ENCODE measurements at regions not wholly inside any gene's neighbourhood (a gene's known extent, or its start where the extent isn't known, plus 50 kb on each side); places are given as distances from the start of the nearest gene placed in this dataset.
"Not testable (repeated sequence)": the region's sequence is repeated elsewhere in the genome, so short reads cannot be mapped to it uniquely, and the experiment has no call there.

DNA sequence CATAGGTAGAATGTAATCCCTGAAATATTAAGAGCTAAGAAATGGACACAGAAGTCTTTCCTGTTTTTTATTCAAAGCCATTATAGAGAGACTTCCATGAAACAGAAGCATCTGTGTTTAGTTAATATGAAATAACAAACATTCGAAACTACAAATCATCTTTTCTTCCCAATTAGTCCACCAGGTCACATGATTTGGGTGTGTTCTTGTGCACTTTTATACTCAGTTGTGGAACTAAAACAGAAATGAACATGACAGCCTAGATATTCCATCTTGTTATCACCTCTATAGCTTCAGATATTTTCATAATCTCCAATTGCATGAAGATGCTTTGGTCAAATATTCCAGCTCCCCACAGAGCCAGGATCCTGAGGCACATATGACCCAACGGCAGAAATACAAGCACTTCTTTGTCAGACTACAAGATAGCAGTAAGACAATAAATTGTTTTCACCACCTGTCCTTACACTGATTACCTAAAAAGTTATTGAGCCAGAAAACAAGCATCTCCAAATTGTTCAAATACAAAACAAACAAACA, 116.8 kb upstream of the BEND6 start:
- FAIRE-seq: no peak

DNA sequence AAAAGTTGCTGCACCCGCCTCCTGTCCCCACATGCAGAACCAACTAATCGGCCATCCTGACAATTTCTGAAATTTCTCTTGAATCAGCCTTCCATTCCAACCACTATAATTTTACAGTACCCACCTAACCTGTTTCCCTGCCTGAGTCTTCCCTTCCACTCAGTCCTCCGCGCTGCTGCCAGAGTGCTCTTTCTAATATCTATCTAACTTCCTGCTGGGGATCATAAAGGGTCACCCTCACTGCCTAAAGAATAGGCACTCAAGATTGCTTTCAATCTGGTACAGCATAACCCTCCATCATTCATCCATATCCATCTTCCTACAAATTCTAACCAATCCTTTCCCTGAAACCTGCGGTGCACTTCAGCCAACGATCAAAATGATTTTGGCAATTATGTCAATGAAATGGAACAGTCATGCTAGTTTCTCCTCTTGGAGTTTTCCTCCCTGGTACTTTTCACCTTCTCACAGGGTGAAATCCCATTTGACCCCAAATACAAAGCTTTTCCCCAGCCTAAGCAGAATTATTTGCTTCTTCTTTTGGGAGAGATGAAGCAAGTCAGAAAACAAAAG, 117.5 kb upstream of the BEND6 start:
- FAIRE-seq: no peak

DNA sequence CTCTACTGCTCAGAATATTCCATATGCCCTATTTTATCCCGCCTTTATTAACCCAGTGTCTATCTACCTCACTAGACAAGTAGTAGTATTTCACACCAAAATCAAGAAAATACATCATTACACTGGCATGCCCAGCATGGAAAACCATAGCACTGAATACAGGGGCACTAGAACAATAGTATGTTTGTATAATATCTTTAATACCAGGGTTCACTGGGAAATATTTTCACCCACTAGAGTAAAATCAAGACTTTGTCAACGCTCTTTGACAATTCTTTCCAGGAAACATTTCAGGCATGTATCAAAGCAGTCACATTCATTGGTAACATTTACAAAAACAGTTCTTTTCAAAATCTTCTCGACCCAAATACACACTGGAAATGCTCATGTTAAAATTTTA, 119.3 kb upstream of the BEND6 start:
- no peak for FAIRE-seq

DNA sequence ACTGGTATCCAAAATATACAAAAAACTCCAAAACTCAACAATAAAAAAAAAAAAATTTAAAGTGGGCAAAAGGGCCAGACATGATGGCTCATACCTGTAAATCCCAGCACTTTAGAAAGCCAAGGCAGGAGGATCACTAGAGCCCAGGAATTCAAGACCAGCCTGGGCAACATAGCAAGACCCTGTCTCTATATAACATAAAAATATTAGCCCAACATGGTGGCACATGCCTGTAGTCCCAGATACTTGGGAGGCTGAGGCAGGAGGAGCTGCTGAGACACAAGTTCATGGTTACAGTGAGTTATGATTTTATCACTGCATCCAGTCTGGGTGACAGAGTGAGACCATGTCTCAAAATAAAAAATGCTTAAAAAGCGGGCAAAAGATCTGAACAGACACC, 121.0 kb upstream of the BEND6 start:
- no peak for FAIRE-seq

DNA sequence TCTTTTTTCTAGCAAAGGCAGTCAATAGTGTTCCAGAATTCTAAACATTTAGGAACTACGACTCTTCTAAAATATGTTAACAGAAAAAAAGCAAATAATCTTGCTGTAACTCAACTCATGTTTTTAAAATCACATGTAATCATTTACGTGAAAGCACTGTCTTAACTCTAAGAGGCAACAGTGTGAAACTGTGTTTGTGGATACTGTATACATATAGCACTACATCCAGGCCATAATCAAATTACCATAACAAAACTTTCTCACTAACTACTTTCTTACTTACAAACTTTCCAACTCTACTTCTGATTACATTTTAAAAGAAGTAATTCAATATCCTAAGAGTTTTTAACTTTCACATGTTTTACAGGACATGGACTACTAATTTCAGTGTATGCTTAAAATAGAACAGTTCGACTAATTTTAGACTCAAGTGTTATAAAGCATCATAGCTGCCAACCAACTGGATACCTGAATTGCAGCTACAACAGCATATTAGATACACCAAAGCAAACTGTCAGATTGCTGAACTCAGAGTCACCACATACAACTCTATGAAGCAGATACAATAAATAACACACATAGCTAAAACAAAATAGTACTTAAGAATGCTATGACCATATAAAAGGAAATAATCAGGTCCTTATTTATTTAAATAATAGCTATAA, 121.6 kb upstream of the BEND6 start:
- FAIRE-seq: no peak

DNA sequence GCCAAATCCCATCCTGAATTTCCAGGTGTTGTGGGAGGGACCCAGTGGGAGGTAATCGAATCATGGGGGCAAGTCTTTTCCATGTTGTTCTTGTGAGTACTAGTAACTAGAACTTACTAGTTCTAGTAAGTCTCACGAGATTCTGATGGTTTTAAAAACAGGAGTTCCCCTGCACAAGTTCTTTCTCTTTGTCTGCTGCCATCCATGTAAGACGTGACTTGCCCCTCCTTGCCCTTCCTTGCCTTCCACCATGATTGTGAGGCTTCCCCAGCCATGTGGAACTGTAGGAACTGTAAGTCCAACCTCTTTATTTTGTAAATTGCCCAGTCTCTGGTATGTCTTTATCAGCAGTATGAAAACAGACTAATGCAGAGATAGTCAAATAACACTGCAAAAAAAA, 122.7 kb upstream of the BEND6 start:
- no peak for FAIRE-seq

DNA sequence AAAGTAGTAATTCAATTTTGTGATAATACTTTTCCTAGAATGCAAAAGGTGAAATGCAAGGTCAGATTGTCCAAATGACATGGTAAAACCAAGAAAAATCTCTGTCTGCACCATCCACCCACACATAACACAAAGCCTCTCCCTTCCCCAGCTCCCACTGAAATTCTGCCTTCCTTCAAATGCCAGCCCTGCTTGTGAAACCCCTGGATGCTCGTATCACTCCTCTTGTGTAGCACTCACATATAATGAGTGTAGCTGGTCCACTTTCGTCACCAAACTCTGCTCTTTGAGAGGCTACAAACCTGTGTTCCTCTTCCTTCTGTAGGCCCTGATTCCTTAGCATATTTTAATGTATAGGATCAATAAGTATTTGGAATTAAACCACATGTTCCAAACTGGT, 123.6 kb upstream of the BEND6 start:
- FAIRE-seq: no peak

DNA sequence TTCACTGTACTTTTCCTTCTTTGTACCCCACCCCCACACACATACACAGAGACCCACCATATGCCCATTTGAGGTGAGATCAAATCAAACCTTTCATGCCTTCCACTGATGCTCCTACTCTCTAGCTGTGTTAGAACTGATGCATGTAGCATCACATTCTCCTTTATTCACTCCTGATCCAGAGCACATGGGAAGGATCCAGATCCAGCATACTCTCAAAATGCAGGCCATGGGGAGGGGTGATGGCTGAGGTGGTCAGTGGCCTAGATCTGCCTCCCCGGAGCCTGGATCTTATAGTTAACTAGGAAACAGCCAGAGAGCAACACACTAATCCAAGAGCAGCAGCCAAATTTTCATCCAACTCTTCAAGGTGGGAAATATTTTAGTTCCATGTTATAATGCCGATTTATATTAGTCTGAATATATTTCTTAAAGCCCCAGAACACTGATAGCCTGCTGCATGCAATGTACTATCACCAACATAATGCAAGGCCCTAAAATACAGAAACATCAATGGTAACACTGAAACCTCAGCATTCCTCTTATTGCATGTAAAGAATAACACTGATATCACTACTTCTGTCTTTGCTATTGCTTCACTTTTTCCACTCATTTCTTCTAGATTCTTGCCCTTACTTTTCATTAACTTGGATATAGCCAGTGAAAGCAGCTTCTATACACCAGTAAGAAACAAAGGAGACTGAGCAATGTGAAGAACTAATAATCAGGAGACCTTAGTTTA, 126.8 kb upstream of the BEND6 start:
- no peak for FAIRE-seq

DNA sequence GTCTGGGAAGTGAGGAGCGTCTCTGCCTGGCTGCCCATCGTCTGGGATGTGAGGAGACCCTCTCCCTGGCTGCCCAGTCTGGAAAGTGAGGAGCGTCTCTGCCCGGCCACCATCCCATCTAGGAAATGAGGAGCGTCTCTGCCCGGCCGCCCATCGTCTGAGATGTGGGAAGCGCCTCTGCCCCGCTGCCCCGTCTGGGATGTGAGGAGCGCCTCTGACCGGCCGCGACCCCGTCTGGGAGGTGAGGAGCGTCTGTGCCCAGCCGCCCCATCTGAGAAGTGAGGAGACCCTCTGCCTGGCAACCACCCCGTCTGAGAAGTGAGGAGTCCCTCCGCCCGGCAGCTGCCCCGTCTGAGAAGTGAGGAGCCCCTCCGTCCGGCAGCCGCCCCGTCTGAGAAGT, 130.5 kb upstream of the BEND6 start:
- not testable (repeated sequence) for FAIRE-seq

DNA sequence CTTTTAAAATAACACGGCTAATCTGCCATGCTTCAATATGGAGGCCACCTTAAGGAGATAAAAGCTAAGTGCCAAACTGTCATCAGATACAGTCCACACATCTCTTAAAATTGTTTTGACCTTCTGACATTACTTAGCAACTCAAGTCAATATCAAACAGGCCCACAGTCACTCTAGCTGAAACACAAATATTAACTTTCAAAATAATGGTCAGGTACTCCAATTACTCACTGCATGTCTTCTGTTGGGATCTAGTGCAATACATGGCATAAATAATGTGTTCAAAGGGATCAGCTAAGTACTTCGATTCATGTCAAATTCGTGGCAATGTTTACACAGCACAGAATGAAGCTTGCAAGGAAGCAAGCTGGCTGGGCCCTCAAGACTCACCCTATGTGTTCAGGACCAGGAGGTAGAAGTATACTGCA, 133.9 kb upstream of the BEND6 start:
- no peak for FAIRE-seq

DNA sequence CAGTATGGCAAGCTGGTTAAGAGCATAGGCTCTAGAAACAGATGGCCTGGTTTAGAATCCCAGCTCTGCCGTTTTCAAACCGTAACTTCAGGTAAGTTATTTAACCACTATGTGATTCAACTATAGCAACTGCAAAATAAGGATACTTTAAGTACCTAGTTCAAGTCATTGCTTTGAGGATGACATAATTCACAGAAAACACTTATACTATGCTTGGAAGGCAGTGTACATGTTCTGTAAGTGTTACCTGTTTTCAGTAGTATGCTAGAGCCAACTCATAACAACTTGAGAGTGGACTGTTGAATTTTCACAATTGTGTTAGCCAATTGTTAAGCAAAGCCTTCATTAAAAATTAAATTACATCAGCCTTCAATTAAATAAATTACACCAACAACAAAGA, 134.8 kb upstream of the BEND6 start:
- FAIRE-seq: no peak

DNA sequence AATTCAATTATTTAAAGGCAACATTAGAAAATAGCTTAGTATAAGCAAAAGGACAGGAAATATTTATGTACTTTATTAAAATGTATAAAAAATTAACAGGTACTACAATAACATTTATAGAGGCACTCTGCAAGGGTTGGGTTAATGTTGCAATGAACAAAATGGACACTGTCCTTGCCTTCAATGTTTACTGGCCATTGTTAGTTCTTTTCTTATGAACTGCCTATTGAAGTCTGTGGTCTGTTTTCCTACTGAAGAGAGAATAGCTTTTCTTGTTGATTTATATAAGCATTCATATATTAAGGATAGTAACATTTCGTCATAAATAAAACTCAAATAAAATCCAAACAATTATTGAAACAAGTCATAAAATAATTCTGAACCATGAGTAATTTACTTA, 135.3 kb upstream of the BEND6 start:
- peak; percentile 28 for FAIRE-seq

DNA sequence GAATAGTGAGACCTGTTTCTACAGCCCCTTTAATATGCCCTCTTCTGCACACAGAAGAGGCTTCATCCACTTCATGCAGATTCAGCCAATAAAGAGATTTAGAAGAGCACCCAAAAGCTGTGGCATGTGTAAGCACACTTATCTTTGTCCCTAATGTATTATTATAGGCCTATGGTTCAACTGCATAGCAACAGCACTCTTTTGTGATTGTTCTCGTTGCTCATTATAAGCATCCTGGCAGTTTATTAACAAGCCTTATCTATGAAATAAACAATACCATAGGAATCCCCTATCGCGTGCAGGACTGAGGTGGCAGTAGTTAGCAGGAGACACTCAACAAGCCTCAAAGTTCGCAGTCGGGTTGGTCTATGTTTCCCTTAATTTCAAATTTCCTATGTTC, 138.5 kb upstream of the BEND6 start:
- FAIRE-seq: no peak

DNA sequence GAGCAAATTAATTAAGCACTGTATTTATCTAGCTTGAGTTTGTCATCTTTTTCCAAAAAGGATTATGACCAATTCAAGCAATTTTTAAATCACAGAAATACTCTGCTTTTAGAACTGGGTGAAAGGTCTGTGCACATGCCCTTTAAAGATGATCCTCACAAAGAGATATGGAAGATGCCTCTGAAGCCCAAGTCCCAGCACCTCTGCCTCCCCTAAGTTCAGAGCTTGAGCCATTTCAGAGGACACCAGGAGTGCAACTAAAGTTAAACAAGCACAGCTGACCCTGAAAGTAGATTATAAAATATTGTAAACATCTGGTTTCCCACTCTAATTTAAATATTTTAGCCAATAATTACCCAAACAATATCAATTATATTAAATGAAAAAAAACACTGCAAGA, 139.5 kb upstream of the BEND6 start:
- FAIRE-seq: no peak

DNA sequence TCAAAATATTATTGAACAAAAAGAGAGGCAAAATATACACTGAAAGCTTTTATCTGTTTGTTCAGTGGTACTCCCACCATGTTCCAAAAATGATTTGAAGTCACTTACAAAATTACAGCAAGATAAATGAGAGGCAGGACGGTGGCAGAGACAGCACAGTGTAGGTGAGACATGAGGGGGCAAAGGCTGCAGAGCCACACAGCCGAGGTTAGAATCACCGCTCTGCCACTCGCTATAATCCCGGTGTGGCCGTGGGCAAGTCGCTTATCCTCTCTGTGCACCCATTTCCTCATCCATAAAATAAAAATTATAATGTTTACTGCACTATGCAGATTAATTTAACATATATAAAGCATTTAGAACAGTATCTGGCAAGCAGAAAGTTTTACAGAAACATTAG, 140.1 kb upstream of the BEND6 start:
- FAIRE-seq: no peak

DNA sequence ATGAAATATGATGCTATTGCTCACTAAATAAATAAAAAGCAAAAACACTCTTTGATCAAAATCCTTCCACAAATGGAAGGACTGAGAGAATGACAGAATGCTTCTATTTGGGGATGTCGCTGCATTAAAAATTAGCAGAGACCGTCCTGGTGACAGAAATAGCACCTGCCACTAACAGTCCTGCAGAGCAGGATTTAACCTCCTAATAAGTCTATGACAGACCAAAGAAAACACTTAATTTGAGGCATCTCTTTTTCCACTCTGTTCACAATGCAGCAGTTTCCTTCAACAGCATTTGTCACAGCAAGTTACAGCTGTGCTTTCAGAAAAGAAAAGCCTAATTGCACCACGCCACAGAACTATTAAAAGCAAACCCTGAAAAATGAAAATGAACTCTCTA, 140.6 kb upstream of the BEND6 start:
- no peak for FAIRE-seq

DNA sequence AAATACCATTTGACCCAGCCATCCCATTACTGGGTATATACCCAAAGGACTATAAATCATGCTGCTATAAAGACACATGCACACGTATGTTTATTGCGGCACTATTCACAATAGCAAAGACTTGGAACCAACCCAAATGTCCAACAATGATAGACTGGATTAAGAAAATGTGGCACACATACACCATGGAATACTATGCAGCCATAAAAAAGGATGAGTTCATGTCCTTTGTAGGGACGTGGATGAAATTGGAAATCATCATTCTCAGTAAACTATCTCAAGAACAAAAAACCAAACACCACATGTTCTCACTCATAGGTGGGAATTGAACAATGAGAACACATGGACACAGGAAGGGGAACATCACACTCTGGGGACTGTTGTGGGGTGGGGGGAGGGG, 142.1 kb upstream of the BEND6 start:
- FAIRE-seq: not testable (repeated sequence)

DNA sequence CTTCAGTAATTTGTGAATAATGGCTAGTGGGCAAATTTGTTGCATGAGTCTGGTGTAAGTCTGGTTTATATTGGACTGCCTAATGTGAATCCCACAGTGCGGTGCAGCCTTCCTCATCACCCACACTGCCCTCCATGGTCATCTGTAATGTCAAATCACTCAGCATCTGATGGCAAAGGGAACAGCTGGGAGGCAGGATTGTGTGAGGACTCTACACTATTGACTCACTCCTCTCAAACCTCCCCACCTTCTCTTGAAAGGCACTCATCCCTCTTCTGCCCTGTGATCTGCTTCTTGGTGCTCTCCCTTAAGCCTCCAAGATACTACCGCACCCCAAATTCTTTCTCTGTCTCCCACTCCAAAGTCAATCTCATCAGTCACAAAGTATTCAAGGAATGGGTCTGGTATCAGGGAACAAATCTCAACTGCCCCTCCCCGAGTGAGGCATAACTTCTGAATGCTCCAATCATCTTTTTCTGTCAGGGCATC, 146.0 kb upstream of the BEND6 start:
- FAIRE-seq: no peak

DNA sequence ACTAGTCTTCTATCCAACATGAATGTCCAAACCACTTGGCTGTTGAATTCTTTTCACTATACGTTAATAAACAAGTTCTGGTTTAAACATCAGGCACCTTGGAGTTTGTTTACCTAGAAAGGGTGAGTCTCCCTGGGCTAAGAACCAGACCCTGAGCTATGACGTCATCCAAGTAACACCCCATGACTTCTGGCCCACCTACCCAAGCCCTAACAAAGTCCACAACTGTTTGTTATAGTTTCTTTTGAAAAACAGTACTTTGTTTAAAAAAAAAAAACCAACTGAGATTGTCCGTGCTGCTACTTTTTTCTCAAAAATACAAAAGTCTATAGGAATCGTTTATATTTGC, 146.9 kb upstream of the BEND6 start:
- no peak for FAIRE-seq

DNA sequence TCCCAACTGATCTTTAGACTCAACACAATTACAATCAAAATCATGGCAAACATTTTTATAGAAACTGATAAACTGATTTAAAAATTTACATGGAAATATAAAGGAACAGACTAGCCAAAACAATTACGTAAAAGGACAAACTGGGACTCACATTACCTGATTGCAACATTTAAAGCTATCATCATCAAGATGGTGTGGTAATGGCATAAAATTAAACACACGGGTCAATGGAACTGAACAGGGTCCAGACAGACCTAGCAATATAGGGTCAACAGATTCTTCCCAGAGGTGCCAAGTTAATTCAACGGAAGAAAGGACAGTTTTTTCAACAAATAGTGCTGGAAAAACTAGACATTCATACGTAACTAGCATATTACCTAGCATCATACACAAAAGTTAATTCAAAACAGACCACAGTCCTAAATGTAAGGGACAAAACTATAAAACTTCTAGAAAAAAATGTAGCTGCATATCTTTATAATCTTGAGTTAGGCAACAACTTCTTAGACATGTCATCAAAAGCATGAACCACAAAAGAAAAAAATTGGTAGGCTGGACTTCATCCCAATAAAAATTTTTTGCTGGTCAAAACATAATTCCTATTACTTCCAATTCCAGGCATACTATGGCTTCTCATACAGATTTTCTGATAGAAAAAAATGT, 147.4 kb upstream of the BEND6 start:
- no peak for FAIRE-seq

DNA sequence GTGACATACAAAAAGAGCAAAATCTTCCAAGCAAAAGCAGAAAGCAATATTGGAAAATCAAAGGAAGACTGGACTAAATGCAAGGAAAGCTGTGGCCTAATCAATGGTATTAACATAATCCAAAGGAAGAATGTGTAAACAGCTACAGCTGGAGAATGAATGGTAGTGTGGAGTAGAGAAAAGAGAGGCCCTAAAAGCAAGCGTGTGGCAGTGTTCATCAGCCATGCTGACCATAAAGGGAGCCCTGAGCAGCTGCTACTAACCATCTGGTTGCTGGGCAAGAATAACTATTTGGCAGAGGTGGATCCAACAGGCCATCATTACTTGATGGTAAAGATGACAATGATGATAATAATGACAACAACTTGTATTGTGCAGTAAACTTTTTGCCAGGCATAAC, 148.5 kb upstream of the BEND6 start:
- FAIRE-seq: no peak

DNA sequence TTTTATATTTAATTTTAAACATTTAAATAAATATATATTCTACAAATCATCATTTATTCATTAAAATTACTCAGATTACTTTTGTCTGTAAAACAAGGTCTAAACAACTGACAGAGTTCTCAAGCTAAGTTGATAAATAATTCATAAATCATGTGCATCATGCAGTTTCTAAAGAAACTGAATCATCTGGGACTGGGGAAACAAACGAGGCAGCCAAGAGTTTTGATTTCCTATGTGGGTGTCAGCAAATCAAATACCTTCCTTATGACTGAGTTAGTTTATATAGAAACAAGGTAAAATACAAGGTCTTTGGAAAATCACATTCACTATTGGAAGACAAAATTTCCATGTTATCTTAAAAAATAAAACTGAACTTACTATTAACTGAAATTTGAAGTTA, 149.9 kb upstream of the BEND6 start:
- no peak for FAIRE-seq

DNA sequence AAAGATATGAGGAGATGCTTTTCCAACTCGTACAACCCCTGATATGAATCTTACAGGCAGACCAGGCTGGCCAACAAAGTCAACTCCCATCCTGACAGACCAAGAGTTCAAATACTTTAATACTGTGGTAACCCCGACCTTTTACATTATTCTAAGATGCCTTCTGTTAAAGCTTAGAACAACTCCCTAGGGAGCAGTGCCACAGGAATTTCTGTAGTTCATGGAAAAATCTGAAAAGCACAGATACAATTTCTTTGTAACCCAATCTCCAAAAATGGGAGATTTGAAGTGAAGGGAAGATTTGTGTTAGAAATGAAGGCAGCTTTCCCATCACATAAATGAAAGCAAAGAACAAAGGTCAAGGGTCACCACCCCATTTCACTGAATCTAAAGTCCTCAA, 151.3 kb upstream of the BEND6 start:
- FAIRE-seq: no peak

DNA sequence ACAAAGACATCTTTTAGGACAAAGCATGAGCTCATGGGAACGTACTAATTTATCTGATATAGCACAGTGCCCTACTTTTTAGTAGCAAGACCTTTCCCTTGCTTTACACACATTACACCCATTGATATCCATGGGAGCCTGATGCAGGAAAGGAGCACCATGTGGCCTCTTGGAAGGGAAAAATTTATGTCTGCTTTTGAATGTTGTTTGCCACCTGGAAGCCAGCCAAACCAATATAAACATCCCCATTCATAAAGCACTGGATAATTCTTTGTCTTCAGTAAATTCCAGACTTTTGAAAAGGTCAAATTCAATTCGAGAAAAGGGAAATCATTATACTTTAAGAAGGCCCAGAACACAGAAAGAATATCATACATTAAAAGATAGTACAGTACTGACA, 152.3 kb upstream of the BEND6 start:
- FAIRE-seq: no peak

All from G401.6 (cell line).